ENCODE measurements at regions not wholly inside any gene's neighbourhood (a gene's known extent, or its start where the extent isn't known, plus 50 kb on each side); places are given as distances from the start of the nearest gene placed in this dataset.

GRCh38 chr3:150118219-150118618 lies 147.5 kb upstream of the PFN2 start:
- H3K4me3 ChIP-seq (ENCODE audit: low read depth, low read length): no peak overlapping the region
- no peaks in the 10 kb centered on the region for H3K36me3 ChIP-seq (ENCODE audit: control insufficient read depth, insufficient read depth, low read length)
- H3K4me1 ChIP-seq (ENCODE audit: control insufficient read depth, insufficient read depth, low read length): peaks cover 33% of the 10 kb centered on the region
- no peaks in the 10 kb centered on the region for H3K27me3 ChIP-seq (ENCODE audit: control insufficient read depth, insufficient read depth, low read length)
- no peak overlapping the region for H3K27ac ChIP-seq (ENCODE audit: low read depth, low read length)
- H3K9me3 ChIP-seq (ENCODE audit: control insufficient read depth, insufficient read depth, low read depth, low read length): no peaks in the 10 kb centered on the region
- no peak overlapping the region for H3K9ac ChIP-seq (ENCODE audit: low read length)

- Histone ChIP-seq H3K4me1 (ENCODE audit: control insufficient read depth, insufficient read depth, low read length) (peaks cover 33% of the 10 kb centered on the region), H3K36me3 (ENCODE audit: control insufficient read depth, insufficient read depth, low read length) (no peaks in the 10 kb centered on the region), H3K9ac (ENCODE audit: low read length) (no peak overlapping the region), H3K4me3 (ENCODE audit: low read depth, low read length) (no peak overlapping the region), H3K27ac (ENCODE audit: low read depth, low read length) (no peak overlapping the region), H3K27me3 (ENCODE audit: control insufficient read depth, insufficient read depth, low read length) (no peaks in the 10 kb centered on the region), H3K9me3 (ENCODE audit: control insufficient read depth, insufficient read depth, low read depth, low read length) (no peaks in the 10 kb centered on the region)
Observed at GRCh38 chr3:150117076-150117475, 146.4 kb upstream of the PFN2 start.

- Histone ChIP-seq H3K9me3 (ENCODE audit: control insufficient read depth, insufficient read depth, low read depth, low read length) (no peaks in the 10 kb centered on the region), H3K36me3 (ENCODE audit: control insufficient read depth, insufficient read depth, low read length) (no peaks in the 10 kb centered on the region), H3K27ac (ENCODE audit: low read depth, low read length) (no peak overlapping the region), H3K4me1 (ENCODE audit: control insufficient read depth, insufficient read depth, low read length) (peaks cover 33% of the 10 kb centered on the region), H3K27me3 (ENCODE audit: control insufficient read depth, insufficient read depth, low read length) (no peaks in the 10 kb centered on the region), H3K9ac (ENCODE audit: low read length) (no peak overlapping the region), H3K4me3 (ENCODE audit: low read depth, low read length) (no peak overlapping the region)
Observed at GRCh38 chr3:150116196-150116595, 145.5 kb upstream of the PFN2 start.

DNA sequence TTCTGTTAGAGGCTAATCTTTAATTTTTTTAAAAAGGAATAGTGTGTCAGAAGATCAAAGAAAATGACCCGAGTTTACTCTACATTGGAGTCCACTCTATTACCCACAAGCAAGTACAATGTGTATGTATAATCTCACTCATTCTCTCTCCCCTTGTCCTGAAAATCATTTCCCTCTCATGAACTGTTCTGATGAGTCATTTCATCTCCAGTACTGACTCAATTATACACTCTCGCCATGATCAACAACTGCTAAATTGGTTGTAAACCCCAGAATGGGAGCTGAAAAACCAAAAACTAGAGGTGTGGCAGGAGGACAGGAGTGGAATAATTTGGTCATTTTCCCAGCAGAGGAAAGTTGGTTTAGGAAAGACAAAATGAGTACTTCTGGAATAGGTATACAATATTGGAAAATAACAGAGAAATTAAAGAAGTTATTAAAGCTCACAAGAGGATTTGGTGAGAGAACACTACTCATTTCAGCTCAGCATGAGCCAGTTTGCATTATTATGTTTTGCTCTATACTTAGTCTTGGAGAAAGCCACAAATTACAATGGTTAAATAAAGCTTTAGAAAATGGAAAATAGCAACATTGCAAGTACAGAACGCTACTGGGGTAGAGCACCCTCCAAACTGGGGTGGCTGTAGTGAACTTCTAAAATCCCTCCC lies 144.3 kb upstream of the PFN2 start:
- H3K9me3 ChIP-seq (ENCODE audit: control insufficient read depth, insufficient read depth, low read depth, low read length): no peaks in the 10 kb centered on the region
- H3K4me3 ChIP-seq (ENCODE audit: low read depth, low read length): no peak overlapping the region
- no peak overlapping the region for H3K9ac ChIP-seq (ENCODE audit: low read length)
- H3K27me3 ChIP-seq (ENCODE audit: control insufficient read depth, insufficient read depth, low read length): no peaks in the 10 kb centered on the region
- peaks cover 33% of the 10 kb centered on the region for H3K4me1 ChIP-seq (ENCODE audit: control insufficient read depth, insufficient read depth, low read length)
- no peak overlapping the region for H3K27ac ChIP-seq (ENCODE audit: low read depth, low read length)
- no peaks in the 10 kb centered on the region for H3K36me3 ChIP-seq (ENCODE audit: control insufficient read depth, insufficient read depth, low read length)

GRCh38 chr3:150114273-150114672 lies 143.6 kb upstream of the PFN2 start:
- no peak overlapping the region for H3K27ac ChIP-seq (ENCODE audit: low read depth, low read length)

DNA sequence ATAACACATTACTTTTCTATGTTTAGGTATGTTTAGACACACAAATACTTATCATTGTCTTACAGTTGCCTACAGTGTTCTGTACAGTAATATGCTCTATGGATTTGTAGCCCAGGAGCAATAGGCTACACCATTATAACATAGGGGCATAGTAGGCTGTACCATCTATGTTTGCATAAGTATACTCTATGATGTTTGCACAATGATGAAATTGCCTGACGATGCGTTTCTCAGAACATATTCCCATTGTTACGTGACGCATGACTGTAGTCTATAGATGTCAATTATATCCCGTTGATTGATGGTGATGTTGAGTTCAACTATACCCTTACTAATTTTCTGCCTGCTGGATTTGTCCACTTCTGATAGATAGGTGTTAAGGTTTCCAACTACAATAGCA lies 139.4 kb upstream of the PFN2 start:
- no peak overlapping the region for H3K9ac ChIP-seq (ENCODE audit: low read length)
- no peak overlapping the region for H3K27ac ChIP-seq (ENCODE audit: low read depth, low read length)
- H3K4me1 ChIP-seq (ENCODE audit: control insufficient read depth, insufficient read depth, low read length): peaks cover 41% of the 10 kb centered on the region
- no peaks in the 10 kb centered on the region for H3K27me3 ChIP-seq (ENCODE audit: control insufficient read depth, insufficient read depth, low read length)
- no peaks in the 10 kb centered on the region for H3K9me3 ChIP-seq (ENCODE audit: control insufficient read depth, insufficient read depth, low read depth, low read length)
- no peak overlapping the region for H3K4me3 ChIP-seq (ENCODE audit: low read depth, low read length)
- H3K36me3 ChIP-seq (ENCODE audit: control insufficient read depth, insufficient read depth, low read length): no peaks in the 10 kb centered on the region

More at GRCh38 chr3:150114273-150114672, 143.6 kb upstream of the PFN2 start:
- Histone ChIP-seq H3K4me3 (ENCODE audit: low read depth, low read length) (no peak overlapping the region), H3K9ac (ENCODE audit: low read length) (no peak overlapping the region), H3K36me3 (ENCODE audit: control insufficient read depth, insufficient read depth, low read length) (no peaks in the 10 kb centered on the region), H3K4me1 (ENCODE audit: control insufficient read depth, insufficient read depth, low read length) (peaks cover 27% of the 10 kb centered on the region), H3K9me3 (ENCODE audit: control insufficient read depth, insufficient read depth, low read depth, low read length) (no peaks in the 10 kb centered on the region), H3K27me3 (ENCODE audit: control insufficient read depth, insufficient read depth, low read length) (no peaks in the 10 kb centered on the region)

DNA sequence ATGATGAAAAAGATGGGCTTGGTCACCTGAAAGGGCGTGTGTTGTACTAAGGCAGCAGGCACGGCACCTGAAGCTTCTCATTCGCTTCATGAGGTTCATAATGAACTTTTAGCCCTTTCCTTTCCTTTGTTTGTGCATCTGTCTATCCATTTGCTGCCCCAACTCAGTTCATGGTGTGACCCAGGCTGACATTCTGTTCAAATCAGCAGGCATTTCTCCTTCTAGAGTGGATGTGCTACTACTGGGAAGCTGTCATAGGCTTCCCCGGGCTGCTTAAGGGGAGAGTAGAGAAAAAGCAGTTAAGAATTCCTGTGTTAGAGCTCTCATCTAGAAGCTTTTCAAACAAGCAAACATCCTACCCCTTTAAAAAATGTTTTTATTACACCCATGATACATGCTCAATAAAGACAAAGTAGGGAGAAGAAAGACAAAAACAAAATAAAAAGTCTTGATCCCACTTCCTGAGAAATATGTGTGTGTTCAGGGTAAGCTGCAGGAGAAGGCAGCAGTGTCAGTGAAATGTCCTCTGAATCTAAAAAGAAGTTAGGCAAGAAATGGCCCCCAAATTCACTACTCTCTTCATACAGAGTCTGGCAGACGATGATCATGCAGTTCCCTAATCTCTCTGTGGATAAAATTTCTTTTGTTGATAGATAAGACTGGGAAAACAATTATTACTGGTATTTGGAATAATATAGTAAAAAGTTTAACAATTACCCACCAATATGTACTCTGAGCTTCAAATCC lies 136.9 kb upstream of the PFN2 start:
- Histone ChIP-seq H3K4me1 (ENCODE audit: control insufficient read depth, insufficient read depth, low read length) (peaks cover 40% of the 10 kb centered on the region), H3K9me3 (ENCODE audit: control insufficient read depth, insufficient read depth, low read depth, low read length) (no peaks in the 10 kb centered on the region), H3K27me3 (ENCODE audit: control insufficient read depth, insufficient read depth, low read length) (no peaks in the 10 kb centered on the region), H3K4me3 (ENCODE audit: low read depth, low read length) (no peak overlapping the region; the same call in 1 of the 2 replicates), H3K36me3 (ENCODE audit: control insufficient read depth, insufficient read depth, low read length) (no peaks in the 10 kb centered on the region), H3K9ac (ENCODE audit: low read length) (peak overlapping the region; percentile 80), H3K27ac (ENCODE audit: low read depth, low read length) (peak overlapping the region; percentile 80; the same call in 1 of the 2 replicates)

- no peaks in the 10 kb centered on the region for H3K27me3 ChIP-seq (ENCODE audit: control insufficient read depth, insufficient read depth, low read length)
- 0 out of 2 replicates have a peak, but pooled peaks cover under 1% of the 10 kb centered on the region for H3K9me3 ChIP-seq (ENCODE audit: control insufficient read depth, insufficient read depth, low read depth, low read length)
- H3K4me1 ChIP-seq (ENCODE audit: control insufficient read depth, insufficient read depth, low read length): peaks cover 40% of the 10 kb centered on the region
- peak overlapping the region; percentile 20; the same call in 1 of the 2 replicates for H3K4me3 ChIP-seq (ENCODE audit: low read depth, low read length)
- peak overlapping the region; percentile 80 for H3K9ac ChIP-seq (ENCODE audit: low read length)
- H3K36me3 ChIP-seq (ENCODE audit: control insufficient read depth, insufficient read depth, low read length): no peaks in the 10 kb centered on the region
- peak overlapping the region; percentile 80; the same call in 1 of the 2 replicates for H3K27ac ChIP-seq (ENCODE audit: low read depth, low read length)
Observed at GRCh38 chr3:150106740-150107428, 136.2 kb upstream of the PFN2 start.

DNA sequence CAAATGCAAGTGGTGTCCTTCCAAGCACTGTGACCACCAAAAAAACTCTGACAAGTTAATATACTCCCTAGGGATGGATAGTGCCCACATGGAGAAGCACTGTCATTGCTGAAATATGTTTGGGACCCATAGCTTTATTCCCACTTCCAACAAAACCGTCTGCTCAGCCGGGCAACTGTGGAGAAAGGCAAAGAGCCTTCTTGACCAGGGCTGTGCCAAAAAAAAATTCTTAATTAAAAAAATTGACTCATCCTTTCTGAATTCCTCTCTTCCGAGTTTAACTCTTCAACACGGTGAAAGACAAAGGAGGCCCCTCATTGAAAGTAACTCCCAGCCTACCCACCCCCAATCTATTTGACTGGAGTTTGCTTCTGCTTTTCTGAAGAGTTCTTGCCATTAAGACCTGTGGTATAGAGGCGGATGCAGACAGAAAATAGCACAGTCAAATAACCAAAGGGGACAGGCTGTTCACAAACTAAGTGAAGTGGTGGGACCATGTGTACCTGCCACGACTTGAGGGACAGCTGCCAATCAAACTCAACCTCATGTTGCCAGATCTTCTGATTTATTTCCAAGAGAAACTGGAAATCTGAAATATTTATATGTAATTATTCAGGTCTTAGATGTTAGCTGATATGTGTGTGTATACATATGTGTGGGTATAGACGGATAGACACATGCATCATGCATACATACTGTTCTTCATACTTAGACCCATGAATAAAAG lies 135.4 kb upstream of the PFN2 start:
- H3K36me3 ChIP-seq (ENCODE audit: control insufficient read depth, insufficient read depth, low read length): no peaks in the 10 kb centered on the region
- peak overlapping the region; percentile 62 for H3K9ac ChIP-seq (ENCODE audit: low read length)
- no peaks in the 10 kb centered on the region for H3K27me3 ChIP-seq (ENCODE audit: control insufficient read depth, insufficient read depth, low read length)
- H3K9me3 ChIP-seq (ENCODE audit: control insufficient read depth, insufficient read depth, low read depth, low read length): peaks cover 7% of the 10 kb centered on the region; the same call in 1 of the 2 replicates
- peak overlapping the region; percentile 80; the same call in 1 of the 2 replicates for H3K27ac ChIP-seq (ENCODE audit: low read depth, low read length)
- peak overlapping the region; percentile 20; the same call in 1 of the 2 replicates for H3K4me3 ChIP-seq (ENCODE audit: low read depth, low read length)
- H3K4me1 ChIP-seq (ENCODE audit: control insufficient read depth, insufficient read depth, low read length): peaks cover 40% of the 10 kb centered on the region

DNA sequence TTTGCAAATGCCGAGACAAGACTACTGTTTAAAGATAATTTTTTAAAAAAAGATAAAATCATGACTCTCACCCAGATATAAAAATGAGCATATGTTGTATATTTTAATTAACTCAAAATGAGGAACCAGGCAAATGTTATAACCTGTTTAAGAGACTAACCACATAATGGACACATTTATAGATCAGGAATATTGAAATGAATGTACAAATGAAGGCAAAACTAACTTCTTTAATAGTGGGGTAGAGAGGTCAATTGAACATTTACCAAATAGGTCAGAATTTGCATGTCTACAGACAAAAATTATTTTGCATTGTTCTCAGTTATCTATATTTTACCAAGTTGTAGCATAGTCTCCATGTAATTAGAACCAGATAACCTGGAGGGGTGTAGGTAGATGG lies 134.3 kb upstream of the PFN2 start:
- H3K4me3 ChIP-seq (ENCODE audit: low read depth, low read length): no peak overlapping the region
- H3K27me3 ChIP-seq (ENCODE audit: control insufficient read depth, insufficient read depth, low read length): no peaks in the 10 kb centered on the region
- H3K36me3 ChIP-seq (ENCODE audit: control insufficient read depth, insufficient read depth, low read length): no peaks in the 10 kb centered on the region
- no peak overlapping the region for H3K9ac ChIP-seq (ENCODE audit: low read length)
- peaks cover 10% of the 10 kb centered on the region; the same call in 1 of the 2 replicates for H3K9me3 ChIP-seq (ENCODE audit: control insufficient read depth, insufficient read depth, low read depth, low read length)
- peaks cover 40% of the 10 kb centered on the region for H3K4me1 ChIP-seq (ENCODE audit: control insufficient read depth, insufficient read depth, low read length)
- no peak overlapping the region for H3K27ac ChIP-seq (ENCODE audit: low read depth, low read length)
